ENCODE measurements at regions not wholly inside any gene's neighbourhood (a gene's known extent, or its start where the extent isn't known, plus 50 kb on each side); places are given as distances from the start of the nearest gene placed in this dataset.
"Not testable (repeated sequence)": the region's sequence is repeated elsewhere in the genome, so short reads cannot be mapped to it uniquely, and the experiment has no call there.

DNA sequence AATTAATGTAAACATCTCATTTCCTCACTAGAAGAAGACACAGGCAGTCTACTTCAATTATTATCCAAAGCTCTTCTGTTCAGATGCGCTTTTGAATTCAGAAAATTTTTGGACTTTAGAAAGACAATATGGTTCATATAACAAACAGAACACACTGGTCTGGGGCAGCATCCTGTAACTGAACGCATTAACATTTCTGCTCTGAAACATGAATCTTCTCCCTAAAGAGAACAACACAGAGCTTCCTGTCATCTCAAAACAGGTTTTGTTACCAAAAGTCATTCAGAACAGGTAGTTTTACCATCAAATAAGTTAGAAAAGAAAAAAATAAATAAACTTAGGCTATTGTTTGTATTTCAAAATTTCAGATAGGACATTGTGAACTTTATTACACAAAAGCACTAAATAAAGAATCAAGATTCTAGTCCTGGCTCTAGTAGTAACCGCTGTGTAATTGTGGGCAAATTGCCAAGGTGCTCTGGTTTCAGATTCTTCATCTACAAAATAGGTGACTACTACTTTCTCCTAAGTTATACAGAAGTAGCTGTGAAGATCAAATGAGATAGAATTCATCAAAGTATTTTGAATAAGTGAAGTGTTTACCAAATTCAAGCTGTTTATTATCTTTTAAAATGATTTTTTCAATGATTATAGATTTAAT lies 252.3 kb upstream of the RASGEF1B start:
- Histone ChIP-seq H3K36me3 (no peaks in the 10 kb centered on the region), H3K9me3 (no peaks in the 10 kb centered on the region), H3K27me3 (no peaks in the 10 kb centered on the region), H3K4me1 (no peaks in the 10 kb centered on the region), H3K9ac (ENCODE audit: low read depth in 2 of 2, low read length in 2 of 2) (no peak overlapping the region), H3K27ac (no peak overlapping the region), H3K4me3 (no peak overlapping the region)
- intact Hi-C loops (cut with DNase I), result no loop called here
- DNase-seq, result no peak
- TF ChIP-seq CTCF (IDR thresholded peaks at IDR 0.05), result no peak

- DNase-seq, result no peak
- no peak overlapping the region for H3K27ac ChIP-seq
- no peaks in the 10 kb centered on the region for H3K9me3 ChIP-seq
- no peaks in the 10 kb centered on the region for H3K4me1 ChIP-seq
- H3K9ac ChIP-seq (ENCODE audit: low read depth in 2 of 2, low read length in 2 of 2), result no peak overlapping the region
- TF ChIP-seq CTCF (IDR thresholded peaks at IDR 0.05), result no peak
- no peaks in the 10 kb centered on the region for H3K36me3 ChIP-seq
- intact Hi-C loops (cut with DNase I), result no loop called here
- no peak overlapping the region for H3K4me3 ChIP-seq
- no peaks in the 10 kb centered on the region for H3K27me3 ChIP-seq
These were observed 251.5 kb upstream of the RASGEF1B start for GRCh38 chr4:81723019-81723884.

- Histone ChIP-seq H3K27ac (no peak overlapping the region), H3K36me3 (no peaks in the 10 kb centered on the region)
- no peak for TF ChIP-seq CTCF (IDR thresholded peaks at IDR 0.05)
These were observed 250.7 kb upstream of the RASGEF1B start for GRCh38 chr4:81722290-81722851.

GRCh38 chr4:81715757-81716156 lies 244.1 kb upstream of the RASGEF1B start:
- DNase-seq, result no peak
- Histone ChIP-seq H3K9me3 (no peaks in the 10 kb centered on the region), H3K4me1 (no peaks in the 10 kb centered on the region), H3K27me3 (no peaks in the 10 kb centered on the region), H3K27ac (no peak overlapping the region), H3K36me3 (no peaks in the 10 kb centered on the region), H3K4me3 (no peak overlapping the region), H3K9ac (ENCODE audit: low read depth in 2 of 2, low read length in 2 of 2) (no peak overlapping the region)
- intact Hi-C loops (cut with DNase I), result no loop called here
- no peak for TF ChIP-seq CTCF (IDR thresholded peaks at IDR 0.05)

More at GRCh38 chr4:81722290-81722851, 250.7 kb upstream of the RASGEF1B start:
- Histone ChIP-seq H3K4me3 (no peak overlapping the region), H3K9ac (ENCODE audit: low read depth in 2 of 2, low read length in 2 of 2) (no peak overlapping the region), H3K27me3 (no peaks in the 10 kb centered on the region), H3K9me3 (no peaks in the 10 kb centered on the region), H3K4me1 (no peaks in the 10 kb centered on the region)
- intact Hi-C loops (cut with DNase I), result no loop called here
- no peak for DNase-seq

DNA sequence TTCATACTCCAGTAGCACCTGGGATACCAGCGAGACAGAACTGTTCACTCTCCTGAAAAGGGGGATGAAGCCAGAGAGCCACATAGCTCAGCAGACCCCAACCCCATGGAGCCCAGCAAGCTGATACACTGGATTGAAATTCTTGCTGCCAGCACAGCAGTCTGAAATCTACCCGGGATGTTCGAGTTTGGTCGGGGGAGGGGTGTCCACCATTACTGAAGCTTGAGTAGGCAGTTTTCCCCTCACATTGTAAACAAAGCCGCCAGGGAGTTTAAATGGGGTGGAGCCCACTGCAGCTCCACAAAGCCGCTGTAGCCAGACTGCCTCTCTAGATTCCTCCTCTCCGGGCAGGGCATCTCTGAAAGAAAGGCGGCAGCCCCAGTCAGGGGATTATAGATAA lies 243.7 kb upstream of the RASGEF1B start:
- H3K27ac ChIP-seq; H3K4me3 ChIP-seq; intact Hi-C loops (cut with DNase I); H3K9ac ChIP-seq (ENCODE audit: low read depth in 2 of 2, low read length in 2 of 2); H3K27me3 ChIP-seq; H3K36me3 ChIP-seq; H3K9me3 ChIP-seq; H3K4me1 ChIP-seq; DNase-seq: not testable (repeated sequence)

All from colonic mucosa (tissue), 4 donors.